DND-41 (cell line): ENCODE measurements at regions not wholly inside any gene's neighbourhood (a gene's known extent, or its start where the extent isn't known, plus 50 kb on each side); places are given as distances from the start of the nearest gene placed in this dataset.

Experiments used
- EZH2 ChIP-seq: IDR thresholded peaks from 3 replicates; pipeline ENCODE4 v1.6.1; 2012; ENCODE audit warnings: borderline replicate concordance, low read depth, mild to moderate bottlenecking, moderate library complexity, low read length, inconsistent platforms; ENCODE audit not compliant: severe bottlenecking
- TF ChIP-seq, protein P1 (sequence below): IDR thresholded peaks from 2 replicates; pipeline ENCODE4 v1.5.1; 2012; ENCODE audit warnings: borderline replicate concordance, low read length, moderate library complexity, mild to moderate bottlenecking; ENCODE audit not compliant: poor library complexity, severe bottlenecking; ENCODE audit errors: extremely low read depth

DNA sequence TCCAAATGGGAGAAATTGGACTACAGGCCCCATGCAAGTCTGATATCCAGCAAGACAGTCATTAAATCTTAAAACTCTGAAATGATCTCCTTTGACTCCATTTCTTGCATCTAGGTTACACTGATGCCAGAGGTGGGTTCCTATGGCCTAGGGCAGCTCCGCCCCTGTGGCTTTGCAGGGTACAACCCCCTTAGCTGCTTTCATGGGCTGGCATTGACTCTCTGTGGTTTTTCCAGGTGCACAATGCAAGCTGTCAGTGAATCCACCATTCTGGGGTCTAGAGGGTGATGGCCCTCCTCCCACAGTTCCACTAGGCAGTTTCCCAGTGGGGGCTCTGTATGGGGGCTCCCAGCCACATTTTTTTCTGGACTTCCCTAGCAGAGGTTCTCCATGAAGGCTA is 228.5 kb upstream of the ADAMTS3 start:
- TF ChIP-seq, protein P1, sequence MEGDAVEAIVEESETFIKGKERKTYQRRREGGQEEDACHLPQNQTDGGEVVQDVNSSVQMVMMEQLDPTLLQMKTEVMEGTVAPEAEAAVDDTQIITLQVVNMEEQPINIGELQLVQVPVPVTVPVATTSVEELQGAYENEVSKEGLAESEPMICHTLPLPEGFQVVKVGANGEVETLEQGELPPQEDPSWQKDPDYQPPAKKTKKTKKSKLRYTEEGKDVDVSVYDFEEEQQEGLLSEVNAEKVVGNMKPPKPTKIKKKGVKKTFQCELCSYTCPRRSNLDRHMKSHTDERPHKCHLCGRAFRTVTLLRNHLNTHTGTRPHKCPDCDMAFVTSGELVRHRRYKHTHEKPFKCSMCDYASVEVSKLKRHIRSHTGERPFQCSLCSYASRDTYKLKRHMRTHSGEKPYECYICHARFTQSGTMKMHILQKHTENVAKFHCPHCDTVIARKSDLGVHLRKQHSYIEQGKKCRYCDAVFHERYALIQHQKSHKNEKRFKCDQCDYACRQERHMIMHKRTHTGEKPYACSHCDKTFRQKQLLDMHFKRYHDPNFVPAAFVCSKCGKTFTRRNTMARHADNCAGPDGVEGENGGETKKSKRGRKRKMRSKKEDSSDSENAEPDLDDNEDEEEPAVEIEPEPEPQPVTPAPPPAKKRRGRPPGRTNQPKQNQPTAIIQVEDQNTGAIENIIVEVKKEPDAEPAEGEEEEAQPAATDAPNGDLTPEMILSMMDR, result no peak
- TF ChIP-seq EZH2, result no peak
